ENCODE measurements at regions not wholly inside any gene's neighbourhood (a gene's known extent, or its start where the extent isn't known, plus 50 kb on each side); places are given as distances from the start of the nearest gene placed in this dataset.

- H3K27ac ChIP-seq, result no peak overlapping the region
- H3K9me3 ChIP-seq, result no peaks in the 10 kb centered on the region
- no peaks in the 10 kb centered on the region for H3K27me3 ChIP-seq
- peaks cover 43% of the 10 kb centered on the region for H3K4me1 ChIP-seq
- no peak for DNase-seq
- WGBS, 2 donors, result 90 to 91% methylated on average over 9 to 13 of the region's 13 CpGs
- TF ChIP-seq CTCF (IDR thresholded peaks at IDR 0.05) (no peak), POLR2A (IDR thresholded peaks at IDR 0.05) (no peak)
- H3K36me3 ChIP-seq (ENCODE audit: low read depth, missing control alignments), result no peaks in the 10 kb centered on the region
- no peak overlapping the region for H3K4me3 ChIP-seq
- intact Hi-C loops (cut with DNase I; ENCODE audit: low total_unique reads), result no loop called here
Measured at GRCh38 chr12:123078531-123079155, 72.2 kb downstream of the PITPNM2 start.

- Histone ChIP-seq H3K27ac (no peak overlapping the region), H3K9me3 (no peaks in the 10 kb centered on the region), H3K36me3 (ENCODE audit: low read depth, missing control alignments) (no peaks in the 10 kb centered on the region), H3K4me1 (peaks cover 41% of the 10 kb centered on the region), H3K4me3 (no peak overlapping the region), H3K27me3 (no peaks in the 10 kb centered on the region)
- no peak for DNase-seq
- 91 to 92% methylated on average over 8 to 12 of the region's 12 CpGs for WGBS, 2 donors
- intact Hi-C loops (cut with DNase I; ENCODE audit: low total_unique reads), result no loop called here
- TF ChIP-seq POLR2A (IDR thresholded peaks at IDR 0.05) (no peak), CTCF (IDR thresholded peaks at IDR 0.05) (no peak)
Measured at GRCh38 chr12:123078120-123078465, 72.8 kb downstream of the PITPNM2 start.

GRCh38 chr12:123077298-123078119 lies 73.4 kb downstream of the PITPNM2 start:
- no peaks in the 10 kb centered on the region for H3K27me3 ChIP-seq
- DNase-seq, result no peak
- H3K36me3 ChIP-seq (ENCODE audit: low read depth, missing control alignments), result no peaks in the 10 kb centered on the region
- no peak overlapping the region for H3K4me3 ChIP-seq
- H3K4me1 ChIP-seq, result peaks cover 41% of the 10 kb centered on the region
- no peak overlapping the region for H3K27ac ChIP-seq
- no peaks in the 10 kb centered on the region for H3K9me3 ChIP-seq
- intact Hi-C loops (cut with DNase I; ENCODE audit: low total_unique reads), result no loop called here
- 91 to 95% methylated on average over 19 to 22 of the region's 22 CpGs for WGBS, 2 donors
- no peak for TF ChIP-seq CTCF (IDR thresholded peaks at IDR 0.05)
- TF ChIP-seq POLR2A (IDR thresholded peaks at IDR 0.05), result no peak

GRCh38 chr12:123076604-123077297 lies 74.1 kb downstream of the PITPNM2 start:
- intact Hi-C loops (cut with DNase I; ENCODE audit: low total_unique reads), result no loop called here

More at GRCh38 chr12:123076604-123077297, 74.1 kb downstream of the PITPNM2 start:
- no peak overlapping the region for H3K27ac ChIP-seq
- 64% methylated on average over 10 to 11 of the region's 11 CpGs for WGBS, 2 donors
- H3K4me1 ChIP-seq, result peaks cover 45% of the 10 kb centered on the region
- DNase-seq, result no peak
- TF ChIP-seq POLR2A (IDR thresholded peaks at IDR 0.05) (no peak), CTCF (IDR thresholded peaks at IDR 0.05) (no peak)
- H3K27me3 ChIP-seq, result no peaks in the 10 kb centered on the region
- H3K9me3 ChIP-seq, result no peaks in the 10 kb centered on the region
- H3K36me3 ChIP-seq (ENCODE audit: low read depth, missing control alignments), result no peaks in the 10 kb centered on the region
- no peak overlapping the region for H3K4me3 ChIP-seq
